ENCODE measurements at regions not wholly inside any gene's neighbourhood (a gene's known extent, or its start where the extent isn't known, plus 50 kb on each side); places are given as distances from the start of the nearest gene placed in this dataset.
"Not testable (repeated sequence)": the region's sequence is repeated elsewhere in the genome, so short reads cannot be mapped to it uniquely, and the experiment has no call there.

DNA sequence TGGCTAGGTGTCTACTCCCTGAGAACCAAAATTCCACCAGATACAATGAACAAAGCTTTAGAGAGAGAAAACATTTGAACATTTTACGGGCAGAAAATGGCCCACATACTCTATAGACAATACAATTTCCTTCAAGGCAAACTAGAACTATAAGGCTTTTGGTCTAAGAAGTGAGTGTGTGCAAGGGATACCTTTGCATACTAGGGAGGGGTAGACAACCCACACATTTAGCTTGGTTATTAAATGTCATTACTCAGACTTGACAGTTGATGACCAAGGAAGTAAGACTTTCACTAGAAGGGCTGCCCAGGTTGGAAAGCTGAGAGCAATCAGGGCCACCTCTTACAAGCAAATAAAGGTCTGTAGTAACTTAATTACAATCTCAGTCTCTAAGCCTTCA lies 64.0 kb upstream of the PLEKHM1 start:
- not testable (repeated sequence) for DNase-seq

DNA sequence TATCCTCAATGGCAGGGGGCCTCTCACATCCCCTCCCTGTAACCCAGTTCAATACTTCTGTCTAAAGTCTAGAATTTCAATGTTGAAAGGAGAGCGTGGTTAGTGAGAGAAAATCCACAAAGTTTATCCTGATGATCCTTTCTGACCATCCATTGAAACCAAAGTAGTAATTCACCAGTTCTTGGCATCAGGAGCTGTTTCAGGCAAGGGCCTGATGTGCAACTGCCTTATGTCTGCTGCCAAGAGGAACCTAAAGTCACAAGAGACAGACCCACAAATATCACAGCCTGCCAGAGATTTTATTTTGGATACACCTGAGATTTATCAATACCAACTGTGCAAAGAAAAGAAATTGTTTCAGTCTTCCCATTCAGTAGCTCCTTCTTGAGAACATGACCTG lies 68.3 kb upstream of the PLEKHM1 start:
- not testable (repeated sequence) for DNase-seq

DNA sequence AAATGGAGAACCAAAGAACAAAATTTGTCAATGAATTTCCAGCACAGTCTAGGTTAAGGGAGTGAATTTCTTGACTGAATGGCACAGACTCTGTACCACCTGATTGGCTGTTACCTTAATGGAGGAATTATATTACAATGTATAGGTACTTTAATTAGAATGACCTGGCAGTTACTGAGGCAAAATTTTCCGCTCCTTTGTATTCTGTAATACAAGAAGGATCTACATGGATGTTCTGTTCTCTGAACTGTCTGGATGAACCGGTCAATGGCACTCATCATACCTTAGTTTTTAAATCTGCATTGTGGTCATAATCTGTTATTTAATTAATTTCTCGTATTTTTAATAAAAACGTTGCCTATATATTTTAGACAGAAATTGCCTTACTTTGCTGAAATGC lies 72.3 kb upstream of the PLEKHM1 start:
- DNase-seq: not testable (repeated sequence)

DNA sequence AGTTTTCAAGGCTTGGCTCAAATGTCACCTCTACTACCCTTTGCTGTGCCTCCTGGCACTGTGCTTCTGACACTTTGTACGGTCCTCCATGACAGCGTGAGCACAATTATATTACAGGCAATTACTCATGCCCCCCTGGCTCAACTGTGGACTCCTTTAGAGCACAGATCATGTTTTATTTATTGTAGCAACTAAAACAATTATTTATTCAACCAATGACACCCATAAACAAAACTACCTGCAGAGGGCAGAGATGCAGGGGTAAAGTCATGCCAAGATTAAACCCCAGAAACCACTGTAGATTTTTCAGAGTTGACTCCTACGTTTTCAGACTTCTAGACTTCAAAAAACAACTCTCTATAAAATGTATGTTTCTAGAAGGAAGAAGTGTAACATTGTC lies 72.8 kb upstream of the PLEKHM1 start:
- not testable (repeated sequence) for DNase-seq

DNA sequence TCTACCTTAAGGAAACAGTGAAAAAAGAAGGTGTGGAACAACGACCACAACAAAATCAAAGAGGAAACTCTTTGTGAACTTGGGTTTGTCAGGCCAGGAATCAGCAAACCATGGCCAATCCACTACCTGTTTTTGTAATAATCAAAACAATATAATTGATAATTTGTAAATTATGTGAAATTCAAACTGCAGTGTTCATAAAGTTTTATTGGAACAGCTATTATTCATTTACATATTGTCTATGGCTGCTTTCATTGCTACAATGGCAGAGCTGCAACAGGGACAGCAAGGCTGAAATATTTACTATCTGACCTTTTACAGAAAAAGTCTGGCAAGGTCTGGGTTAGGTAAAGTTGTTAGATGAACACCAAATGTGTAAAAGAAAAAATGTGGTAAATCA lies 77.8 kb upstream of the PLEKHM1 start:
- DNase-seq: not testable (repeated sequence)

DNA sequence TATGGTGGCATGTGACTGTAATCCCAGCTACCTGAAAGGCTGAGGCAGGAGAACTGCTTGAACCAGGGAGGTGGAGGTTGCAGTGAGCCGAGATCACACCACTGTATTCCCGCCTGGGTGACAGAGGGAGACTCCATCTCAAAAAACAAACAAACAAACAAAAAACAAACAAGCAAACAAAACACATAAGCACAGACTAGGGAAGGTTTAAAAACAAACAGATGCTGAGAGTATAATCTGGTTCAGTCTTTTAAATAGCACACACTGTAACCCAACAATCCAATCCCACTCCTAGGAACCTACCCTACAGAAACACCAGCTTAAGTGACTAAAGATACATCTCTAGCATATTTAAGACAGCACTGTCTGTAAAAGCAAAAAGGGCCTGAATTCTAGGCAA lies 82.8 kb upstream of the PLEKHM1 start:
- DNase-seq: not testable (repeated sequence)

DNA sequence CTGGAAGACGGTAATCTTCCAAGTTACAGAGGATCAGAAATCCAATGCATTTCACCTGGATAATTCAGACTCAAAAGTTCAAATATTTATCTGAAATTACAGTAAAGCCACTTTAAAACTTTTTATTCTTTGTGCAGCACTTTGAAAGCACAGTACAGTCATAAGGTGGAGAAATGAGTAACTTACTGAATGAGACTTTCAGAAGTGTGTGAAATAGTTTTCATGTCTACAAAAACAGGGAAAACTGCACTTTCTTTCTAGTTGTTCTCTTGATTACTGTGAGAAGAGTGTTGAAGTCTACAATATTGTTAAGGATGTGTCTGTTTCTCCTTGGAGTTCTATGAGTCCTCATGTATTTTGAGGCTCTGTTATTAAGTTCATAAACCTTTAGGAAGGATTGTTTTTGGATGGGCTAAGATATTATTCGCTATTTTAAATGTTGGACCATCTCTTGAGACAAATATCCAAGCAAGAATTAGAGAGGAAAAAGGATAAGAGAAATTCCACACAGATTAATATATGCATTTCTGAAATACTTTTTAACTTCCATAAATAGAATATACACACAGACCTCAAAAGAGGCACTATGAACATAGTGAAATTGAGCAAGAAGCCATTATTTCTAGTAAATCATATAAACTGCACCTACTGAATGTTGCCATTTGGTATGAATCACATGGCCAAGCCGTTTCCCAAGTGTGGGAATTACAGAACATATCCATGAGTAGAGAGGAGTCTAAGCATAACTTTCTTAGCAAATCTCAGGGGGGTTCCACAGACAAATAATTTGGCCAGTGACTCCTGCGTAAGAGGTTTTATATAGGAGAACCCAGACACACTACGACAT lies 83.6 kb upstream of the PLEKHM1 start:
- DNase-seq: no peak

DNA sequence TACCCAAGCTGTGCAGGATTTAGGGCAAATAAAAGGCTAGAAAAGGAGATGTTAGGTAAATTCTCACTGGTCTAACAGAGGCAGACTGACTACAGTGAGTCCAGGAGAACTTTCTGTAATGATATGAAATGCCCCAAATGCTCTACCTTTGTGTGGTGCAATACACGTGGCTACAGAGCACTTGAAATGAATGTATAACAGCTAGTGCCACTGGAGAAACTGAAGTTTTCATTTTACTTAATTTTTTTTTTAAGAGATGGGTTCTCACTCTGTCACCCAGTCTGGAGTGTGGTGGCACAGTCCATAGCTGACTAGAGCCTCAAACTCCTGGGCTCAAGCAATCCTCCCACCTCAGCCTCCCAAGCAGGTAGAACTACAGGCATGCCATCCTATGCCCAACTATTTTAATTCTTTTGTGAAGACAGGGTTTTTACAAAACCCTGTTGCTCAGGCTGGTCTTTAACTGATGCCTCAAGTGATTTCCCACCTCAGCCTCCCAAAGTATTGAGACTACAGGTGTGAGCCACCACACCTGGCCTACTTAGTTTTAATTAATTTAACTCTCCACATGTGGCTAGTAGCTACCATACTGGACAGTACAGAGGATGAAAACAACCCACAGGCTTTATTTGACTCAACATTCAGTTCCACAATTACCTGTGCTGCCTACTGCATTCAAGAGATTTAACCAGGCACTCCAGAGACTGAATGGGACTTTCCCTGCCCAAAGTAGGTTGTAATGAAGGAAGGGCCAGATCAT lies 84.8 kb upstream of the PLEKHM1 start:
- no peak for DNase-seq

DNA sequence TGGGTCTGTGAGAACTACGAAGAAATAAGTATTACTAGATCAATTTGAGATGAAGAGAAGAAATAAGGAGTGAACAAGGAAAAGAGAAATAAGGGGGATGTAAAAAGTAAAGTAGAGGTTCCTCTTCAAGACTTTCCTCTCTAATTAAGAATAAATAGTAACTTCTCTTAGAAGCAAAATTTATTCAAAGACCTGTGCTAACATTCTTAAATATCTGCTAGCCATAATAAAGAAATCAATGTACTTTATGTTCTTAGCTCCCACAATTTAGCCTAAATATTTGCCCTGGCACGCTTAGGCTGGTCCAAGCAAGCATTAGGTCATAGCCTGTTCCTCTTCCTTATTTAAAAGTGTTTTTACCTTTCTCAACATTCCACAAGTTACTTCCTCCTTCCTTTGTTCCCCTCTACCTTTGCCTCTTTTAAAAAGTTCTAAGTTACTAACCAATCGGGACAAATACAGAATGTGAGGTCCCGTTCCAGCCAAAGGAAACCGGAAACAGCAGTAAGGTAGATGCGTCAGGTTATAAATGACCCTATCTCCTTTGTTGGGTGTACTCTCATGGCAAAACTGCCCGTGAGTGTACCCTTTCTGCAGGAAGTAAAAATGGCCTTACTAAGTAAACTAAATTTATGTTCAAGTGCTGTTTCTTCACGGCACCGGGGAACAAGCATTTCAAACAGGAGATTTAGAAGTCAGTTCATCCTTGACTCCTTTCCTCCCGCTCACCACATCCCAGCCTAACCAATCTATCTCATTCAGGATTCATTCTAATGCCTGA lies 86.2 kb upstream of the PLEKHM1 start:
- not testable (repeated sequence) for DNase-seq

DNA sequence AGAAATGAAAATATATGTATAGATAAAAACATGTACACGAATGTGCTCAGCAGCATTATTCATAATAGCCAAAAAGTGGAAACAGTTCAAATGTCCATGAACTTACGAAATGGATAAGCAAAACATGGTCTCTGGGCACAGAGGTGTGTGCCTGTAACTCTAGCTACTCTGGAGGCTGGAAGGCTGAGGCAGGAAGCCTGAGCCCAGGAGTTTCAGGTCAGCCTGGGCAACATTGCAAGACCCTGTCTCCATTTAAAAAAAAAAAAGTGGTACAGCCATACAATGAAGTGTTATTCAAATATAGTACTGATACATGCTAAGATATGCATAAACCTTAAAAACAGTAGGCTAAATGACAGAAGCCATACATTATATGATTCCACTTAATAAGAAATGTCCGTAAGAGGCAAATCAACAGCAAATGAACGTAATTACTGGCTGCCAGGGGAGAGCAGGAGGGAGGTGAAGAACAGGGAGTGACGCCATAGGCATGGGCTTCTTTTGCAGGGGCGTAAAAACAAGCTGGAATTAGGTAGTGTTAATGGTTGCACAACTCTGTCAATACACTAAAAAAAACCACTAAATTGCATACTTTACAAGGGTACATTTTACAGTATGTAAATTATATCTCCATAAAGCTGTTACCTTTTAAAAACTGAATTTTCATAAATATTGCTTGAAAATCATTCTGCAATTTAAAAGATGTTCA lies 87.2 kb upstream of the PLEKHM1 start:
- no peak for DNase-seq

DNA sequence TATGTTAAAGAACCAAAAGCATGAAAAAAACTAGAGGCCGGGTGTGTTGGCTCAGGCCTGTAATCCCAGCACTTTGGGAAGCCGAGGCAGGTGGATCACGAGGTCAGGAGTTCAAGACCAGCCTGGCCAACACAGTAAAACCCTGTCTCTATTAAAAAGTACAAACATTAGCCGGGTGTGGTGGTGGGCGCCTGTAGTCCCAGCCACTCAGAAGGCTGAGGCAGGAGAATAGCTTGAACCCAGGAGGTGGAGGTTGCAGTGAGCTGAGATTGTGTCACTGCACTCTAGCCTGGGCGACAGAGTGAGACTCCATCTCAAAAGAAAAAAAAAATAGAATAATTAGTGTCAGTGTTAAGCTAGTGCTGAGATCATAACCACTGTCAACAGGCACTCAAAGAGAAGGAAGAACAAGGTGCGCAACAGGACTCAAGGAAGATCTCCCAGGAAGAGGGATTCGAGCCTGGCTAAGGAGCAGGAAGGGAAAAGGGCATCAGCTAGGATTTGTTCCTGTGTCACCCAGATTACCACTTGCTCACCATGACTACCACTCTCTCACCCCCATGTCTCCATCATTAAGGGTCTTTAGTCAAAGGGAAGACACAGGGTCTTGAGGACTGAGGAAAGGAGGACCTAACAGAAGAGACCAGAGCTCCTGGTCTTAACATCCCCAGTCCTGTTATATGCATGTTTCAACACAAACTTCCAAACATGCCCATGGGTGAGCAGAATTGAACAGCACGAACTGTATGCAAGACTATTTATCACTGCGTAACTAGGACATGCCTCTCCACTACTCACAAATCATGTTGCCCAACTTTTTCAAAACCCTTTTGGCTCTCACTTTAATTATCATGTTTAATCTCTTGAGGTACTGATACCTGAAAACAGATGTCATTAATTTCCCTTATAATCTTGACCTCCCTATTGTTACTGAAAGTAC lies 88.3 kb upstream of the PLEKHM1 start:
- no peak for DNase-seq

DNA sequence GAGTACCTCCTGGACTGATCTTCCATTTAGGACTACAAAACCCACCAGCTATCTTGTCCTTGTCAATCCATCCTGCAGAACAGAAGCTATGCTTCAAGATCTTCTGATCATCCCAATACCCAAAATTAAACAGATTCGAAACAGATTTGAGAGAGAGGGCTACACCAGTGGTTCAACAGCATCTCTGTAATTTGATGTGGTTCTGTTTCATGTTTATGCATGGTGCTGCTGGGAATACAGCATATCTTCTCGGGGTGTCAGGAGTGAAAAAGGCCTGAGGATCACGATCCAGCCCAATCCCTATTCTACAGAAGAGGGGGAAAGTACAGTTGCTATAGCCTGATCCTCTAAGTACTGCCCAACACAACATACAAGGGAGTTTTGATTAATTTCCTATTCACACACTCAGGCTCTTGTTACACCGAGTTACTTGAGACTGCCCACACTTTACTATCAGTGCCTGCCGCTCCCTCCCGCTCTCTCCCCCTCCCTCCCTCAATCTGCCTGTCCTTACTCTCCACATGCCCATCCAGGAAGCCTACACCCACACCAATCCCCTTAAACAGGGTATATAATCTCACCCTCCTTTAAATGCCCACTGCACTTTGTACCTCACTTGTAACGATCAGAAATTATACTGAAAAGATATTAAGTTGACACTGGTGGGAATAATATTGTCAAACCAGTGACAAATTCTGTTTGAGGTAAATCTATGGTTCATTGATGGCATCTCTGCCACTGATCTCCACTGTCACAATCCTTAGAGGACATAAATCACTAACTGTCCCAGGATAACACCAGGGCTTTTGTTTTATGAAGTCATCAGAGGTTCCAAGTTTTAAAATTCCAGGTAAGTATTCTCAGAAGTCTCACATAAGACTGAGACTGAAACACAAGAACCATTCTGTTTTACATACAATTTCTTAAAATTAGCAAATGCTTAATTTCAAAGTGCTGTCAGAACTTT lies 89.3 kb upstream of the PLEKHM1 start:
- DNase-seq: no peak

DNA sequence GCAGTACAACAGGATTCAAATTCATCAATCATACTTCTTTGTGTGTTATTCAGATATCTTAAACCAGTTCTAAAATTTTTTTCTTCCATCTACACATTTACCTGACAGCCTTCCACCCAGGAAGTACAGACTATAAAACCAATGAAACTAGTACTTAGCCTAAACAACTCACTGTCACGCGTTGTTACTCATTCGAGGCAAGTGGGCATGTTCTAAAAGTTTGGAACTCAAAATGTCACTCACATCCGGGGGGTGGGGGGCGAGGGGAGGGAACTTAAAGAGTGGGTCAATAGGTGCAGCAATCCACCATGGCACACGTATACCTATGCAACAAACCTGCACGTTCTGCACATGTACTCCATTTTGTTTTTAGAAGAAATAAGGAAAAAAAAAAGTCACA lies 90.4 kb upstream of the PLEKHM1 start:
- no peak for DNase-seq

DNA sequence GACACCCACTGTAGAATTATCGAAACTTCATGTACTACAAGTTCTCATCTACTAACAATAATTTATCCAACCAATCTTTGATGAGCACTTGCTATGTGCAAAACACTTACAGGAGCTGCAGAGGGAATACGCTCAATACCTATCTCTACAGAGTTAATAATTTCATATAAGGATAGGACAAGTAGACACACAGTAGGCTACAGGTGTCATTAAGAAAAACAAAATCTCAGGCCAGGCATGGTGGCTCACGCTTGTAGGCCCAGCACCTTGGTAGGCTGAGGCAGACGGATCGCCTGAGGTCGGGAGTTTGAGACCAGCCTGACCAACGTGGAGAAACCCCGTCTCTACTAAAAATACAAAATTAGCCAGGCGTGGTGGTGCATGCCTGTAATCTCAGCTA lies 91.3 kb upstream of the PLEKHM1 start:
- no peak for DNase-seq

DNA sequence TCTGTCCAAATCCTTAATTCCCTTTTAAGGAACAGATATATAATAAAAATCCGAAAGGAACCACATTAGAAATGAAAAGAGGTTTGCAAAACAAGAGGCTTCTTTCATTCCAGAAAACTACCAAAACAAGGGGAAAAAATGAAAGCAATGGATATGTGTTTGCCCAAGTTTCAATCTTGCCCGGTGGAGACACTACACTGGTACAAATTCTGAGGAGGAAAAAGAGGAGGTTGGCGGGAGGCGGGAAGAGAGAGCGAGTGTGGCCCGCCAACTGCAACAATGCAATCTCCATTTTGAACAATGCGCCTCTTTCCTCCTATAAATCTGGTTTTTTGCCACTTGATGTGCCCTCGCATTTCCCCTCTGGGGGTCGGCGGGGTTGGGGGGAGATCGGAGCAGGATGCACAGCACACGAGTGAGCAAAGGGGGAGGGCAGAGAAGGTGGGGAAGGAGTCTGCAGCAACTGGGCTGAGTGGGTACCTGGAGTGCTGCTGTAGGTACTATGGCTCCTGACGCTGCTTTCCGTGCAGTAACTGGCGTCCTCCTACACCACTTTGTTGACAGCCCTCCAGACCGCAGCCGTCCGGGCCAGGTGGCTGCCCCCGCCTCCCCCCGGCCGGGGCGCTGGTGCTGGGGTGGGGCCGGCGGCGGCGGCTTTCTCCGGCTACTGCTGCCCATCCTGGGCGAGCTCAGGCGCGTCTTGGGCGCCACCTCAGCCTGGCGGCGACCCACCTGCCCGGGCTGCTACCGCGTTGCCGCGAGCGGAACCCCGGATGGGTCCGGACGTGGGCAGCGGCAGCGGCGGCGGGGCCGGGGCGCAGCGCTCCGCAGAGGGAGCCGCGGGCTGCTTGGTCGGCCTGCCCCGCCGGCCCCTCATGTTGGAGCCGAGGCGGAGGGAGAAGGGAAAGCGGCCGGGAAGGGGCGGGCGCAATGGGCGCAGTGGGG lies 93.8 kb upstream of the PLEKHM1 start:
- peak; percentile 91 for DNase-seq

DNA sequence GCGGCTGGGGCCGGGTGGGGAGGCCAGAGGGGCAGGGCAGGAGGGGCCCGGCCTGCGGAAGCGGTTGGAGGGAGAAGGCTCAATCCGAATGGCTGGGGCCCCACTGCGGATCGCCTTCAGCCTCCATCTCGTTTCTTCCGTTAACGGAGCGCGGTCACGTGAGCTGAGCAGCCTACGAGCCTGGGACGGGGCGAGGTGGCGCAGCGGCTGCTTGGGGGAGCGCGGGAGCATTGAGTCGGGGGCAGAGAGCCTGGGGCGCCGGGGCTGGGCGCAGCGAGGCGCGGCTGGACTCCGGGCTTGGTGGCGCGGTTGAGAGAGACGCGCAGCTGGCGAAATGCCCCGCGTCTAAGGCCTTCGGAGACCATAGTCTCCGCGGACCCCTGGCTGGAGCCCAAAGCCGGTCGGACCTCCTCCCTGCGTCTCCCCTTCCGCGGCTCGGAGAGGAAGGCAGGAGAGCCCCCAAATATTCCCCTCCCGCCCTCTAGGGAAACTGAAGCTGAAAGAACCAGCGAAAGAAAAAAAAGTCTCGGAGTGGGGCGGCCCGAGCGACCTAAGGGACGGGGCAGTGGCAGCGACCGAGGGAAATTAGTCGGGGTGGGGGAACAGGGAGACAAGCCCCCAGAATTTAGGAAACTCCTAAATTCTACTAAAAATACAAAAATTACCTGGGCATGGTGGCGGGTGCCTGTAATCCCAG lies 94.7 kb upstream of the PLEKHM1 start:
- DNase-seq: peak; percentile 93

DNA sequence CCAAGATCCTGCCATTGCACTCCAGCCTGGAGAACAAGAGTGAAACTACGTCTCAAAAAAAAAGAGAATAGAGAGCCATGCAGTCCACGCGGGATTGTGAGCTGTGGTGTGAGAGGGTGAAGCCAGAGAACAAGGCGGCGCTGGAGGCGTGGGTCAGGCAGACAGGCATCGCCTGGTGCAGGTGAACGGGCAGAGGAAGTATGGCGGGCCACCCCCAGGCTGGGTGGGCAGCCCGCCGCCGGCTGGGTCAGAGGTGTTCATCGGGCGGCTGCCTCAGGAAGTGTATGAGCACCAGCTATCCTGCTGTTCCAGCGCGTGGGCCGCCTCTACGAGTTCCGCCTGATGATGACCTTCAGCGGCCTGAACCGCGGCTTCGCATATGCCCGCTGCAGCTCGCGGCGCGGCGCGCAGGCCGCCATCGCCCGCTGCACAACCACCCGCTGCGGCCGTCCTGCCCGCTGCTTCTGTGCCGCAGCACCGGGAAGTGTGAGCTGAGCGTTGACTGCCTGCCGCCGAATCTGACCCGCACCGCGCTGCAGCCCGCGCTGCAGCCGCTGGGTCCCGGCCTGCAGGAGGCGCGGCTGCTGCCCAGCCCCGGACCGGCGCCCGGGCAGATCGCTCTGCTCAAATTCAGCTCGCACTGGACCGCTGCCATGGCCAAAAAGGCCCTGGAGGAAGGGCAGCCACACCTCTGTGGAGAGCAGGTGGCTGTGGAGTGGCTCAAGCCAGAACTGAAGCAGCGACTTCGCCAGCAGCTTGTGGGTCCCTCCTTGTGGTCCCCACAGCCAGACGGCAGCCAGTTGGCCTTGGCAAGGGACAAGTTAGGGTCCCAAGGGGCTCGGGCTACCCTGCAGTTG lies 95.5 kb upstream of the PLEKHM1 start:
- DNase-seq: peak; percentile 53

DNA sequence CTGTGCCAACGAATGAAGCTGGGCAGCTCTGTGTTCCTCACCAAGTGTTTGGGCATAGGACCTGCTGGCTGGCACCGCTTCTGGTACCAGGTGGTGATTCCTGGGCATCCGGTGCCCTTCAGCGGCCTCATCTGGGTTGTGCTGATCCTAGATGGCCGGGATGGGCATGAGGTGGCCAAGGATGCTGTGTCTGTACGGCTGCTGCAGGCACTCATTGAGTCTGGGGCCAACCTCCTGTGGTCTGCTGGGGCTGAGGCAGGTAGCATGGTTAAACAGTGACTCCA lies 96.1 kb upstream of the PLEKHM1 start:
- DNase-seq: not testable (repeated sequence)
